ENCODE measurements at regions not wholly inside any gene's neighbourhood (a gene's known extent, or its start where the extent isn't known, plus 50 kb on each side); places are given as distances from the start of the nearest gene placed in this dataset.

DNA sequence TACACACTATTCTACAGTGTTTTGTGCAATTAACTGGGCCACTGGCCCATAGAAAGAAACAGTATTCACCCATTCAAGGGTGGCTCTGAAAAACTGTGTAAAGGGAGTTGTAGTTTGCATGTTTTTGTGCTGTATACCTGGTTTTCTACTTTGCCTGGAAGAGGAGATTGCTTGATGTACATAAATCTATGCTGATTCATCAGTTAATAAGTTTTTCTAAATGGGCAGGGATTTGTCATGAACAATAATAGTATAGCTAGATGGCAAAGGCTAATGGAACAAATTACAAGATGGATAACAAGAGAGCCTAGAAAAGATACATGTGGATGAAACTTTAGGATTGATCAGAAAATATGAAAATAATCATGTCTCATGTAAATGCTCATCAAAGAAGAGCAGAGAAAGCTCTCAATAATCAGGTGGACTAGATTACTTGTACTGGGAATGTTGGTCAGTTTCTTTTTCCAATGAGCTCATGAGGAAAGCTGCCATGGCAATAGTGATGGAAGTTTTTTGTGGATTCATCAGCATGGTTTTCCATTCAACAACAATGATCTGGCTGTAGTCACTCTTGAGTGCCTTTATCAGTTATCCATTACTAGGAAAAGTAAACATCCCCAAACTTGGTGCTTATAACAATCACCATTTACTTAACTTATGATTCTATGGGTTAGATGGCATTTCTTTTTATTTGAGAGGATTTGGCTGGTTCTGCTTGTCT is 602.8 kb downstream of the BRINP3 start:
- TF ChIP-seq, protein P1, sequence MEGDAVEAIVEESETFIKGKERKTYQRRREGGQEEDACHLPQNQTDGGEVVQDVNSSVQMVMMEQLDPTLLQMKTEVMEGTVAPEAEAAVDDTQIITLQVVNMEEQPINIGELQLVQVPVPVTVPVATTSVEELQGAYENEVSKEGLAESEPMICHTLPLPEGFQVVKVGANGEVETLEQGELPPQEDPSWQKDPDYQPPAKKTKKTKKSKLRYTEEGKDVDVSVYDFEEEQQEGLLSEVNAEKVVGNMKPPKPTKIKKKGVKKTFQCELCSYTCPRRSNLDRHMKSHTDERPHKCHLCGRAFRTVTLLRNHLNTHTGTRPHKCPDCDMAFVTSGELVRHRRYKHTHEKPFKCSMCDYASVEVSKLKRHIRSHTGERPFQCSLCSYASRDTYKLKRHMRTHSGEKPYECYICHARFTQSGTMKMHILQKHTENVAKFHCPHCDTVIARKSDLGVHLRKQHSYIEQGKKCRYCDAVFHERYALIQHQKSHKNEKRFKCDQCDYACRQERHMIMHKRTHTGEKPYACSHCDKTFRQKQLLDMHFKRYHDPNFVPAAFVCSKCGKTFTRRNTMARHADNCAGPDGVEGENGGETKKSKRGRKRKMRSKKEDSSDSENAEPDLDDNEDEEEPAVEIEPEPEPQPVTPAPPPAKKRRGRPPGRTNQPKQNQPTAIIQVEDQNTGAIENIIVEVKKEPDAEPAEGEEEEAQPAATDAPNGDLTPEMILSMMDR (IDR thresholded peaks at IDR 0.05), result no peak
- TF ChIP-seq POLR2A (IDR thresholded peaks at IDR 0.05) (no peak), EP300 (IDR thresholded peaks at IDR 0.05) (no peak)

Measured in sigmoid colon (tissue), 4 donors.